Testis (tissue), 2 donors: ENCODE measurements at regions not wholly inside any gene's neighbourhood (a gene's known extent, or its start where the extent isn't known, plus 50 kb on each side); places are given as distances from the start of the nearest gene placed in this dataset.
"Not testable (repeated sequence)": the region's sequence is repeated elsewhere in the genome, so short reads cannot be mapped to it uniquely, and the experiment has no call there.

ENCODE experiments used
- DNase-seq: peaks from one replicate; pipeline ENCODE4 v3.0.0-alpha.2; 2019
- H3K27ac ChIP-seq, 2 donors: fragments of 200-600 bp; sonication (generic); one replicate each; pipeline ENCODE4 v1.5.1; 2019
- H3K27me3 ChIP-seq: fragments of 200-600 bp; sonication (generic); one replicate; pipeline ENCODE4 v1.5.1; 2019
- H3K36me3 ChIP-seq: fragments of 200-600 bp; sonication (generic); one replicate; pipeline ENCODE4 v1.5.1; 2017; ENCODE audit warnings: low read depth; ENCODE audit errors: missing control alignments
- H3K4me1 ChIP-seq: fragments of 200-600 bp; sonication (generic); one replicate; pipeline ENCODE4 v1.5.1; 2019
- H3K4me3 ChIP-seq, 2 donors: fragments of 200-600 bp; sonication (generic); one replicate each; pipeline ENCODE4 v1.5.1; 2017 to 2019
- H3K9me3 ChIP-seq: fragments of 200-600 bp; sonication (generic); one replicate; pipeline ENCODE4 v1.5.1; 2017
- CTCF ChIP-seq, 3 experiments: fragments of 450-650 bp in 2 of 3; fragments of 200-600 bp in 1 of 3; sonication (generic) in 1 of 3; IDR thresholded peaks; one replicate each; pipeline ENCODE4 v1.5.1; 2016 to 2019; ENCODE audit warnings: antibody characterized with exemption in 3 of 3, mild to moderate bottlenecking in 2 of 3, moderate library complexity in 1 of 3
- POLR2A ChIP-seq: fragments of 450-650 bp; IDR thresholded peaks from one replicate; pipeline ENCODE4 v1.6.1; 2017; ENCODE audit warnings: antibody characterized with exemption, mild to moderate bottlenecking, moderate library complexity
- WGBS, 2 donors: methylation state at CpG; one replicate each; pipeline ENCODE4 v1.1.5; 2018; 5-methylcytosine and 5-hydroxymethylcytosine counted together
- intact Hi-C: fragments of 100-400 bp; cut with DNase I; formaldehyde crosslinking; loops from one replicate; pipeline ENCODE4 v1.15.1; 2023; ENCODE audit warnings: low total_unique reads

GRCh38 chr14:35174342-35174741 lies 52.0 kb downstream of the PRORP start:
- Histone ChIP-seq H3K27me3 (no peaks in the 10 kb centered on the region), H3K27ac (no peak overlapping the region), H3K4me3 (no peak overlapping the region), H3K9me3 (no peaks in the 10 kb centered on the region), H3K36me3 (no peaks in the 10 kb centered on the region), H3K4me1 (no peaks in the 10 kb centered on the region)
- no peak for TF ChIP-seq POLR2A
- no peak for TF ChIP-seq CTCF (IDR thresholded peaks at IDR 0.05)
- intact Hi-C loops = no loop called here
- no peak for DNase-seq
- WGBS, 2 donors = 82% methylated on average over 3 of the region's 3 CpGs

- no peak for DNase-seq
- intact Hi-C loops = no loop called here
- Histone ChIP-seq H3K36me3 (no peaks in the 10 kb centered on the region), H3K9me3 (no peaks in the 10 kb centered on the region), H3K4me1 (no peaks in the 10 kb centered on the region), H3K27ac (no peak overlapping the region), H3K4me3 (no peak overlapping the region), H3K27me3 (no peaks in the 10 kb centered on the region)
- WGBS, 2 donors = 82 to 91% methylated on average over 6 to 7 of the region's 7 CpGs
- TF ChIP-seq CTCF (IDR thresholded peaks at IDR 0.05) (no peak), POLR2A (no peak)
These were observed 57.8 kb downstream of the PRORP start for GRCh38 chr14:35180179-35180578.

- H3K27ac ChIP-seq, H3K36me3 ChIP-seq, intact Hi-C loops, H3K9me3 ChIP-seq, H3K4me1 ChIP-seq, DNase-seq, H3K27me3 ChIP-seq, H3K4me3 ChIP-seq: not testable (repeated sequence)
These were observed 62.5 kb downstream of the PRORP start for GRCh38 chr14:35184891-35185290.

GRCh38 chr14:35189422-35189821 lies 67.1 kb downstream of the PRORP start:
- 84 to 92% methylated on average over 1 of the region's 1 CpG for WGBS, 2 donors
- Histone ChIP-seq H3K27me3 (no peaks in the 10 kb centered on the region), H3K4me1 (no peaks in the 10 kb centered on the region), H3K36me3 (no peaks in the 10 kb centered on the region), H3K9me3 (no peaks in the 10 kb centered on the region), H3K4me3 (no peak overlapping the region), H3K27ac (no peak overlapping the region)
- TF ChIP-seq CTCF (IDR thresholded peaks at IDR 0.05) (no peak), POLR2A (no peak)
- intact Hi-C loops = no loop called here
- DNase-seq = no peak

- intact Hi-C loops = no loop called here
- Histone ChIP-seq H3K27me3 (no peaks in the 10 kb centered on the region), H3K27ac (no peak overlapping the region), H3K9me3 (no peaks in the 10 kb centered on the region), H3K4me1 (no peaks in the 10 kb centered on the region), H3K36me3 (no peaks in the 10 kb centered on the region), H3K4me3 (no peak overlapping the region)
- no peak for DNase-seq
- TF ChIP-seq CTCF (IDR thresholded peaks at IDR 0.05) (no peak), POLR2A (no peak)
These were observed 70.8 kb downstream of the PRORP start for GRCh38 chr14:35193161-35193560.

GRCh38 chr14:35194183-35194582 lies 71.8 kb downstream of the PRORP start:
- H3K9me3 ChIP-seq, intact Hi-C loops, H3K27ac ChIP-seq, H3K4me3 ChIP-seq, DNase-seq, H3K27me3 ChIP-seq, H3K4me1 ChIP-seq, H3K36me3 ChIP-seq: not testable (repeated sequence)
- WGBS, 2 donors = 92 to 94% methylated on average over 1 of the region's 1 CpG
